GM12891 (cell line): ENCODE measurements at regions not wholly inside any gene's neighbourhood (a gene's known extent, or its start where the extent isn't known, plus 50 kb on each side); places are given as distances from the start of the nearest gene placed in this dataset.

ENCODE experiments used
- PAX5 ChIP-seq: IDR thresholded peaks from 2 replicates; pipeline ENCODE4 v1.6.1; 2011; ENCODE audit warnings: low read length, moderate library complexity, mild to moderate bottlenecking; ENCODE audit not compliant: insufficient read depth, severe bottlenecking
- POLR2A ChIP-seq: IDR thresholded peaks from 2 replicates; pipeline ENCODE4 v1.6.1; 2011; ENCODE audit warnings: low read depth, low read length, control low read depth
- POLR2AphosphoS5 ChIP-seq: IDR thresholded peaks from 2 replicates; pipeline ENCODE4 v1.6.1; 2011; ENCODE audit warnings: low read depth, low read length, control low read depth
- POU2F2 ChIP-seq: IDR thresholded peaks from 2 replicates; pipeline ENCODE4 v1.6.1; 2011; ENCODE audit warnings: low read depth, mild to moderate bottlenecking, control low read depth, low read length, moderate library complexity
- SPI1 ChIP-seq: IDR thresholded peaks from 2 replicates; pipeline ENCODE4 v1.6.1; 2011; ENCODE audit warnings: low read depth, low read length, control low read depth
- TAF1 ChIP-seq: IDR thresholded peaks from 2 replicates; pipeline ENCODE4 v1.6.1; 2011; ENCODE audit warnings: low read depth, low read length, control low read depth

- TF ChIP-seq POLR2A: no peak
- no peak for TF ChIP-seq POLR2AphosphoS5
- TF ChIP-seq TAF1: no peak
- no peak for TF ChIP-seq PAX5
- no peak for TF ChIP-seq POU2F2
- TF ChIP-seq SPI1: no peak
Measured at GRCh38 chr6:141561154-141561553, 571.6 kb upstream of the GJE1 start.
